Psoas muscle (tissue), 7 donors: ENCODE measurements at regions not wholly inside any gene's neighbourhood (a gene's known extent, or its start where the extent isn't known, plus 50 kb on each side); places are given as distances from the start of the nearest gene placed in this dataset.

Experiments used
- ATAC-seq, 4 donors: fragments of 200-7000 bp; cut with Tn5 transposase; one replicate each; pipeline ENCODE4 v1.9.1; 2020; ENCODE audit warnings: moderate library complexity in 3 of 4, mild to moderate bottlenecking in 2 of 4
- DNase-seq, 2 donors: peaks; one replicate each; pipeline ENCODE4 v3.0.0-alpha.2; 2020
- H3K27ac ChIP-seq: fragments of 200-600 bp; one replicate; pipeline ENCODE4 v1.8.0; 2022
- H3K27me3 ChIP-seq, 3 donors: fragments of 200-600 bp in 1 of 3; one replicate each; pipeline versions ENCODE4 v1.6.1 to v1.8.0; 2013 to 2022; ENCODE audit warnings: low read length in 2 of 3, mild to moderate bottlenecking in 2 of 3, moderate library complexity in 1 of 3; ENCODE audit not compliant: insufficient read depth in 3 of 3
- H3K36me3 ChIP-seq, 2 donors: fragments of 200-600 bp in 1 of 2; one replicate each; pipeline versions ENCODE4 v1.6.1 to v1.8.0; 2013 to 2022; ENCODE audit warnings: low read depth in 1 of 2, mild to moderate bottlenecking in 1 of 2, moderate library complexity in 1 of 2; ENCODE audit not compliant: insufficient read depth in 1 of 2
- H3K4me1 ChIP-seq: fragments of 200-600 bp; one replicate; pipeline ENCODE4 v1.8.0; 2022
- H3K4me3 ChIP-seq: fragments of 200-600 bp; one replicate; pipeline ENCODE4 v1.8.0; 2022; ENCODE audit warnings: mild to moderate bottlenecking
- H3K9me3 ChIP-seq: fragments of 200-600 bp; one replicate; pipeline ENCODE4 v1.8.0; 2022
- CTCF ChIP-seq: fragments of 200-600 bp; IDR thresholded peaks from one replicate; pipeline ENCODE4 v1.8.0; 2022; ENCODE audit warnings: antibody characterized with exemption
- WGBS, 3 donors: extraction: QIAGEN DNeasy Blood & Tissue Kit; methylation state at CpG; one replicate each; pipeline versions ENCODE4 v1.1.6 to v1.1.7; 2013; 5-methylcytosine and 5-hydroxymethylcytosine counted together
- intact Hi-C, 2 donors: fragments of 100-400 bp; cut with DNase I; formaldehyde crosslinking; loops; one replicate each; pipeline versions ENCODE4 v1.11.0 to v1.14.2; 2022
- donor health status: healthy with polysubstance abuse.
- donor health status: DM: no; HTN: no; CAD: no; lungs with moderate emphysema.
- donor health status: Bipolar disorder and iron deficiency.
- donor health status: healthy.
- donor health status: DM: yes; HTN: yes; CAD: no.
- donor health status: DM: no; HTN: no; CAD: no.
- donor health status: DM: yes; HTN: yes; CAD: no.

- WGBS, 3 donors: 67 to 79% (median 70%) methylated on average over 6 of the region's 6 CpGs
- H3K4me1 ChIP-seq: no peaks in the 10 kb centered on the region
- H3K27me3 ChIP-seq: peaks cover 0 to 45% (median 0%) of the 10 kb centered on the region in 3 donors
- intact Hi-C loops: no loop called here
- ATAC-seq (no peak), DNase-seq (no peak)
- no peak overlapping the region for H3K27ac ChIP-seq
- no peak overlapping the region for H3K4me3 ChIP-seq
- TF ChIP-seq CTCF: no peak
- no peaks in the 10 kb centered on the region for H3K36me3 ChIP-seq
- H3K9me3 ChIP-seq: no peaks in the 10 kb centered on the region
Observed at GRCh38 chr16:86342161-86342834, 168.0 kb upstream of the FOXF1 start.

- no peak for TF ChIP-seq CTCF
- H3K4me3 ChIP-seq: no peak overlapping the region
- H3K9me3 ChIP-seq: no peaks in the 10 kb centered on the region
- DNase-seq: peak in 1 of 2 donors; percentile 38
- ATAC-seq: no peak
- WGBS, 3 donors: 9 to 11% (median 10%) methylated on average over 25 of the region's 25 CpGs
- H3K27me3 ChIP-seq: peaks cover 0 to 52% (median 4%) of the 10 kb centered on the region in 3 donors
- no peaks in the 10 kb centered on the region for H3K36me3 ChIP-seq
- H3K4me1 ChIP-seq: no peaks in the 10 kb centered on the region
- intact Hi-C loops: no loop called here
- H3K27ac ChIP-seq: peak overlapping the region; percentile 23
Observed at GRCh38 chr16:86343027-86343795, 167.1 kb upstream of the FOXF1 start.

GRCh38 chr16:86343796-86344585 is 166.3 kb upstream of the FOXF1 start:
- H3K4me3 ChIP-seq: no peak overlapping the region

GRCh38 chr16:86344586-86344871 is 165.8 kb upstream of the FOXF1 start:
- no peak for DNase-seq
- no peak for ATAC-seq
- intact Hi-C loops: no loop called here
- H3K9me3 ChIP-seq: no peaks in the 10 kb centered on the region
- no peak overlapping the region for H3K27ac ChIP-seq
- no peaks in the 10 kb centered on the region for H3K36me3 ChIP-seq
- WGBS, 3 donors: 60 to 70% (median 64%) methylated on average over 7 of the region's 7 CpGs
- H3K27me3 ChIP-seq: peaks cover 0 to 58% (median 4%) of the 10 kb centered on the region in 3 donors
- H3K4me1 ChIP-seq: no peaks in the 10 kb centered on the region
- H3K4me3 ChIP-seq: no peak overlapping the region
- no peak for TF ChIP-seq CTCF

More at GRCh38 chr16:86343796-86344585, 166.3 kb upstream of the FOXF1 start:
- ATAC-seq: no peak
- peaks cover 0 to 56% (median 4%) of the 10 kb centered on the region in 3 donors for H3K27me3 ChIP-seq
- H3K4me1 ChIP-seq: no peaks in the 10 kb centered on the region
- intact Hi-C loops: no loop called here
- no peak for DNase-seq
- no peak for TF ChIP-seq CTCF
- 18 to 23% (median 21%) methylated on average over 10 of the region's 10 CpGs for WGBS, 3 donors
- no peaks in the 10 kb centered on the region for H3K36me3 ChIP-seq
- H3K9me3 ChIP-seq: no peaks in the 10 kb centered on the region
- H3K27ac ChIP-seq: no peak overlapping the region
